CD4-positive, alpha-beta T cell treated with Interleukin-17A for 4 hours (primary cell): ENCODE measurements at regions not wholly inside any gene's neighbourhood (a gene's known extent, or its start where the extent isn't known, plus 50 kb on each side); places are given as distances from the start of the nearest gene placed in this dataset.
"Not testable (repeated sequence)": the region's sequence is repeated elsewhere in the genome, so short reads cannot be mapped to it uniquely, and the experiment has no call there.

Experiments
- DNase-seq: peaks from one replicate; pipeline ENCODE4 v3.0.0-alpha.2; 2020; ENCODE audit warnings: mixed read lengths

DNA sequence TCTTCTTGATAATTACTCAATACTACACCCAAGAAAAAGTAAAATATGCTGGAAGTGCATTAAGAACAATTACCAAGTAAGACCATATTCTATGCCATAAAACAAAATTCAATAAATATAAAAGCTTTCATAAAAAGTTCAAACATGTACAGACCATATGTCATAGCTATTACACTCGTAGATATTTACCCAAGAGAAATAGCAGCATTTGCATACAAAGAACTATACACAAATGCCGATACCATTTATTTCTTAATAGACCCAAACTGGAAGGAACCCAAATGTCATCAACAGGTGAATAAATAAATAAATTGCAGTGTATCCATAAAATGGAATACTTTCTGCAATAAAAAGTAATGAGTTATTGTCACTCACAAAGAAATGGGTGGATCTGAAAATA lies 78.3 kb upstream of the SLC16A7 start:
- no peak for DNase-seq

GRCh38 chr12:59500915-59501314 lies 94.9 kb upstream of the SLC16A7 start:
- no peak for DNase-seq

DNA sequence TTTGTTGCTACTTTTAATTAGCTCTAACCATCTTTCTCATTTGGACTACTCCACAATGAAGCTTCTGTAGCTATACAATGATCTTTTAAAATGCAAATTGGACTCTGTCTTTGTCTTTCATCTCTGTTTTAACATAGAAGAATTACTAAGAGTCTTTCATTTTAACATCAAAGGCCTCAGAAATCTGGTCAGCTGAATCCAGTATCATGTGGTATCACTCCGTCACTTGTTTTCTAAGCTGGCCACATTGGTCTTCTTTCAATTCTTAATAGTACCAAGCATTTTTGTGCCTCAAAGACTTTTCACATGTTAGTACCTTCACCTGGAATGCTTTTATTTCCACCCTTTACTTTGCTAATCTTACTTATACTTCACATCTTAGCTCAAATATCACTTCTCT lies 95.5 kb upstream of the SLC16A7 start:
- no peak for DNase-seq

GRCh38 chr12:59499774-59500173 lies 96.1 kb upstream of the SLC16A7 start:
- DNase-seq, result no peak

DNA sequence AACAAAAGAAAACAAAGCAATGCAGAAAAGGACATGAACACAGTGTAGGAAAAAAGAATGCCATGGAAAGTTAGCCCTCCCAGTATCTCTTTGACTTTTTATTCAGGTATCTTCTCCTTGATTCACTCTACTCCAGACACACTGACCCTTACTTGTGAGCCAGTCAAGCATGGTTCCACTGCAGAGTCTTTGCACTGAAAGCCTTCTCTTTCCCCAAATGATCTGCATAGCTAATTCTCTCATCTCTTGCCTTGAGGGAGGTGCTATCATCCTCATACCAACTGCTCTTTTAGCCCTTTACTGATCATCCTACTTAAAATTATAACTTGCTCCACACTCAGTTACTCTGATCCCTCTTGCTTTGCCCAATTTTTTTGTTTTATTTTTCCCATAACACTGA lies 101.2 kb upstream of the SLC16A7 start:
- no peak for DNase-seq

DNA sequence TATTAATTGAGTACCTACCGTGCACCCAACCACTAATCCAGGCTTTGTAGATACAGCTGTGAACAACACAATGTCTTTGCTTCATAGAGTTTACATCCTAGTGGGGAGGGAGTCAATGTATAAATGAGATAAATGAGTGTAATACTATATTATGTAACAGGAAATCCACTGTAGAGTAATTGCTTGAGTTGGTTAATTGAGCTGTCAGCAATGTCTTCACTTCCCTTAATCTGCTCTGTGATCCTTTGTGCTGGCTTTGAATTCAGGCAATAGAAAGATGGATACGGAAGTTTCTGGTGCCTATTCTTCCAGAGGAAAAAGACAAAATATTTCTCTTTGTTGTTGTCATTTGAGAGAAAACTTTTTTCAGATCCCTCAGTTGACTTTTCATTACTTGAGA lies 104.0 kb upstream of the SLC16A7 start:
- no peak for DNase-seq

DNA sequence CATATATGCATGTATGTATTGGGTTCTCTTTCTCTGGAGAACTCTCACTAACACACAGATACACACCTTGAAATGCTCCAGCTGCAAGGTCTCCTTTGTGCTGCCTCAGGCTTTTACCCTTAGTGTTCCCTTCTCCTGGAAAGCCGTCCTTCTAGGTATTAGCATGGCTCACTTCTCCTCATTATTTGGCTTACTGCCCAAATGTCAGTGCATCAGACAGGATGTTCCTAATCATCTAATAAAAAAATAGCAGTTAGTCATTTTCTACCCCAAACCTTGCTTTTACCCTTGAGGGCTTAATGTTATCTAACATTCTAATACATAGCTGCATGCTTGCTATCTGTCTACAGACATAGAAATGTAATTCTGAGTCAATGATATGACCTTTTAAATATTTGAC lies 109.0 kb upstream of the SLC16A7 start:
- no peak for DNase-seq

- DNase-seq, result no peak
These were observed 111.3 kb upstream of the SLC16A7 start for GRCh38 chr12:59484575-59484974.

- DNase-seq, result not testable (repeated sequence)
These were observed 121.6 kb upstream of the SLC16A7 start for GRCh38 chr12:59474236-59474635.

DNA sequence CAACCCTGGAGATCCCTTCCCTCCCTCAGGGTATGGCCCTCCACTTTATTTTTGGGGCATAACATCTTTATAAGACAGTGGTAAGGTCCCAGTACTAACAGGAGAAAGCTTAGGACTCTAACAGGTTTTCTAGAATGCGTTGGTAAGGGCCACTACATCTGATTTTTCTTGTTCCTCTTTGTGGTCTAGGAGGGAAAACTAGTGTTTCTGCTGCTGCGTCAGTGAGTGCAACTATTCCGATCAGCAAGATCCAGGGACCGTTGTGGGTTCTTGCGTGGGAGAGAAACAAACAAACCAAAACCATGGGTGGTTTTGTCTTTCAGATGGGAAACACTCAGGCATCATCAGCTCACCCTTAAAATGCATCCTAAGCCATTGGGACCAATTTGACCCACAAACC lies 123.6 kb upstream of the SLC16A7 start:
- DNase-seq, result no peak

DNA sequence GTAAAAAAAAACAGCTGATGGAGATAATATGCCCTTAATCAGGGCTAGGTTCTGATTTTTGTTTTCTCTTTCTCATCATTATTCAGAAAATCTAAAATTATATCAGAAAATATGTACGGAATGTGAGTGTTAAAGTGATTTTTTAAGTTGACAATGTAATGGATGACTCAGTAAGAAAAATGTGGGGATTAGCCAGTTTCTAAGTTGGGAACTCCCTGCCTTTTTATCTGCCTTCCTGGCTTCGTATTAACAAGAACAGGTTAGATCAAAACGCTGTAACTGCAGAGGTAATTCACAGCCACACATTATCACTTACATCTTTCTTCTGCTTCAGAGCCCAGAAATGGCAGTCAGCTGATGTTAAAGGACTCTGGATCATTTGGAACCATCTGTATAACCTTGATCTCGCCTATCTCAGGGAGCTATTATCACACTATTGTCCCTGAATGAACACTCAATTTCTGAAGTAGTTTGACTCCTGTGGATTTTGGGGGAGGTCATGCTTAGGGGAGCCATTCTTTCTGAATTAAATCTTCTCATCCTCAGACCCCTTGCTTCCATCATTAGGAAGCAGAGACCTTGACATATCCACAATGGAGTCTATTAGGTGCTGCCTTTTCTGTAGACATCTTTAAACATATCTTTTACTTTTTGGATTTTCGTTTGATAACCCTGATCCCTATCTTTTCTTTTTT lies 135.7 kb upstream of the SLC16A7 start:
- no peak for DNase-seq

GRCh38 chr12:59453475-59453874 lies 142.4 kb upstream of the SLC16A7 start:
- DNase-seq, result no peak

DNA sequence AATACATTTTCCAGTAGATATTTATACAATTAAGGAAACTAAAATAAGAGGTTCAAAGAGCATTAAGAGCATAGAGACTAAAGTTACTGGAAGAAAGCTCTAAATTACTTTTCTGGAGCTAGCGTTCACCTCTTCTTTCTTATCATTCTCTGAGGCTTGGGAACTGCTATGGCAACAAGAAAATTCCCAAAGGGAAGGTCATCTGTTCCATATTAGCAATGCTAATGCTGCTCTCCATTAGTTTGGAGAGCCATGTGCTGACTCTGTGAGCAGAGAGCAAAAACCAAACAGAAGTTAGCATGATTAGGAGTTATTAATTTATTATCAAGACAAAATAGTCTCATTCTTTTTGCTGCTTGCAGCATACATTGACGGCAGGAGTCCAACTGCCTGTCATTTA lies 143.1 kb upstream of the SLC16A7 start:
- DNase-seq, result no peak

- no peak for DNase-seq
These were observed 143.6 kb upstream of the SLC16A7 start for GRCh38 chr12:59452259-59452658.

DNA sequence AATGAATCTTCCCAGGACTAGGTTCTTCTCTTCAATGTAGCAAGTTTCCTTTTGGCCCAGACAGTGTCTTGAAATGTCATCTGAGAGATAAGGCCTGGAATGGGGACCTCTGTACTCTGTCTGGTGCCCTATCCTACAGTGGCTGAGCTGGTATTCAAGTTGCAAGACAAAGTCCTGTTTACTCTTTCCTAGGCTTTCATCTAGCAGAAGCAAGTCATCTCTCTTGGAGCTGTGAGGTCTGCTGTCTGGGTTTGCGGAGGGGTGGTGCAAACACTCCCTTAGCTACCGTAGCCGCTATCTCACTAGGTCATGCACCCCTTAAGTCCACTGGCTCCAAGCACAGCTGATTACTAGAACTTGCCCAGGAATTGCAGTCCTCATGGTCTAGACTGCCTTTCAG lies 149.7 kb upstream of the SLC16A7 start:
- DNase-seq, result no peak

DNA sequence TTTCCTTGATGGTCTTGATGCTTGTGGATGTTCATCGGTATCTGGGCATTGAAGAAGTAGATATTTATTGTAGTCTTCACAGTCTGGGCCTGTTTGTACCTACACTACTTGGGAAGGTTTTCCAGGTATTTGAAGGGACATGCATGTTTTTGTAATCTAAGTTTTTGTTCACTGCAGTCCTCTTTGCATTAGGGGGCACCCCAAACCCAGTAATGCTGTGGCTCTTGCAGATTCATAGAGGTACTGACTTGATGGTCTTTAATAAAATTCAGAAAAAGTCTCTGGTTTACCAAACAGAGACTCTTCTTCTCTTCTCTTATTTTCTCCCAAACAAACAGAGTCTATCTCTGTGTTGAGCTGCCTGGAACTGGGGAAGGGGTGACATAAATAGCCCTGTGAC lies 150.9 kb upstream of the SLC16A7 start:
- DNase-seq, result peak; percentile 25

- DNase-seq, result no peak
These were observed 163.8 kb upstream of the SLC16A7 start for GRCh38 chr12:59432057-59432456.

DNA sequence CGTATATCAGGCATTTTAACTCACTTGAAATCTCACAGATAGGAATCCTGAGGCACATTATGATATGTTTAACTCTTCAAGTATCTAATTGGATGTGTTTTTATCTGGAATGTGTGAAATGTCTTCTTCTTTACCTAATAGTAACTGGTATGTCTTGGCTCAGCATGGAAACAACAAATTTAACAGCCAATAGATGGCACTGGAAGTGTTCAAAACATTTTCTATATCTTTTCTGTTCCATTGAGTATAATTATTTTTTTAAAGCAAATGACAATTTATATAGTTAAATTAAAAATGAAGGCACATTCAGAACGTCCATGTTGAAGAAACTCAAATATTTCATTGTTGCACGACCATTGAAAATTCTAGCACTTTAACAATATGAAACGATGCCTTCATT lies 164.6 kb upstream of the SLC16A7 start:
- no peak for DNase-seq

DNA sequence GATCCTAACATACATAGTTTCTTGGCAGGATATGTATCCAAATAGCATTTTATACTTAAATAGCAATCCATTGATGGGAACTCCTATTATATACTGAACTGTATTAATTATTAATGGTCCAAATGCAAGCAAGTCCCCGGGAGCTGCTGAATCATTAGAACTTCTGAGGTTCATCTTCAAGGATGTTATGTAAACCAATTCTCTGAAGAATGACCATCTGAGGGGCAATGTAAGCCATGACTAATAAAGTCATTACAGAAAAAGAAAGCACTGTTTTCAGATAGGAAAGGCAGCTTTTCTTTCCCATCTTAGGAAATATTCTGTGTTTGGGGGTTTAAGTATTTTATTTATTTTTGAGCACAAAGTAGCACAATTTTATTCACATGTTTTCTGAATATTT lies 166.1 kb upstream of the SLC16A7 start:
- DNase-seq, result no peak

GRCh38 chr12:59425798-59426197 lies 170.0 kb upstream of the SLC16A7 start:
- no peak for DNase-seq

GRCh38 chr12:59424666-59425065 lies 171.2 kb upstream of the SLC16A7 start:
- DNase-seq, result not testable (repeated sequence)

GRCh38 chr12:59414051-59414450 lies 181.8 kb upstream of the SLC16A7 start:
- DNase-seq, result no peak

GRCh38 chr12:59408431-59408830 lies 187.4 kb upstream of the SLC16A7 start:
- no peak for DNase-seq

DNA sequence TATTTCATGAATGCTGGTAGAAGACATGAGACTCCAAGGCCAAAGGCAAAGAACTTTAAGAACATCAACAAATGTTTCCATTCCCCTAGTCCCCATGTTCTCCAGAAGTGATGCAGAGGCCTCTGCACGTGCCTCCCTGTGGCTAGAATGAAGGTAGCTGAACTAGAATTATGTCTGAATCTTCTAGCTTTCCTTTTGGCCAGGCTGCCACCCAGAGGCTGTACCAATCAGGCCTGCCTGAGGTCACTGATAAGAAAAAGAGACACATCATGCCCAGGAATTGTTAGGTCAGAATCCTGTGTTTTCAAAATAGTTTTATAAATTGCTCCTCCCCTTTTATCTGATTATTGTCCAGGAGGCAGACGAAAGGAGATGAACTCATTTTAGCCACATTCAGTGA lies 188.0 kb upstream of the SLC16A7 start:
- DNase-seq, result no peak

GRCh38 chr12:59405992-59406391 lies 189.8 kb upstream of the SLC16A7 start:
- no peak for DNase-seq
